HUES48 (cell line): ENCODE measurements at regions not wholly inside any gene's neighbourhood (a gene's known extent, or its start where the extent isn't known, plus 50 kb on each side); places are given as distances from the start of the nearest gene placed in this dataset.

ENCODE experiments used
- H3K27ac ChIP-seq: one replicate; pipeline ENCODE4 v1.7.0; 2013; ENCODE audit warnings: low read depth, low read length, inconsistent platforms
- H3K27me3 ChIP-seq: 2 replicates; pipeline ENCODE4 v1.6.1; 2013; ENCODE audit warnings: mild to moderate bottlenecking, low read length; ENCODE audit not compliant: control insufficient read depth, insufficient read depth
- H3K36me3 ChIP-seq: 2 replicates; pipeline ENCODE4 v1.6.1; 2013; ENCODE audit warnings: low read length; ENCODE audit not compliant: control insufficient read depth, insufficient read depth
- H3K4me1 ChIP-seq: 2 replicates; pipeline ENCODE4 v1.6.1; 2013; ENCODE audit warnings: mild to moderate bottlenecking, low read length; ENCODE audit not compliant: control insufficient read depth, insufficient read depth
- H3K4me3 ChIP-seq: 2 replicates; pipeline ENCODE4 v1.5.1; 2013; ENCODE audit warnings: mild to moderate bottlenecking, low read depth, low read length
- H3K9ac ChIP-seq: 2 replicates; pipeline ENCODE4 v1.6.1; 2013; ENCODE audit warnings: mild to moderate bottlenecking, low read depth, low read length, moderate library complexity
- H3K9me3 ChIP-seq: 2 replicates; pipeline ENCODE4 v1.6.1; 2013; ENCODE audit warnings: low read length; ENCODE audit not compliant: control insufficient read depth, insufficient read depth

GRCh38 chrX:127324128-127324527 is 504.6 kb downstream of the PRR32 start:
- H3K9ac ChIP-seq = no peak overlapping the region
- H3K4me3 ChIP-seq = no peak overlapping the region
- H3K36me3 ChIP-seq = no peaks in the 10 kb centered on the region
- H3K9me3 ChIP-seq = no peaks in the 10 kb centered on the region
- H3K27me3 ChIP-seq = no peaks in the 10 kb centered on the region
- no peaks in the 10 kb centered on the region for H3K4me1 ChIP-seq
- H3K27ac ChIP-seq = no peak overlapping the region
